ENCODE measurements at regions not wholly inside any gene's neighbourhood (a gene's known extent, or its start where the extent isn't known, plus 50 kb on each side); places are given as distances from the start of the nearest gene placed in this dataset.

DNA sequence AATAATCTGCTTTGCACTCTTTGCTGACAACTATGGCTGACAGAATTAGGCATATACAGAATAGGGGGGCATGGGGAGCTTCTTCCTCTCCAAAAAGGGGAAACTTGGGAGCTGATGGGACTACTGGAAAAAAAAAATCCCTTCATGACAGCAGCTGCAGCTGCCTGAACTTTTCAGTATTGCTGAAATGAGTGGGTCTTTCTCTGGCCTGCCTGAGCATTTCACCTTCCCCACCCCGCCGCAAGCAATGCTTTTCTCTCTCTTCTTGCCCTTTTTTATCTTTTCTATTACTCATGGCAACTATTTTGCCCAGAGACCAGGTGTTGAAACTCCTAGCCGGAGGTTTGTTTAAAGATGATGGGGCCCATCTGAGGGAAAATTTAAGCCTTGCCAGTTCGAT lies 244.9 kb downstream of the SEMA3D start:
- Histone ChIP-seq H3K27ac (no peak overlapping the region), H3K27me3 (no peaks in the 10 kb centered on the region), H3K4me1 (no peaks in the 10 kb centered on the region), H3K9me3 (no peaks in the 10 kb centered on the region), H3K4me3 (no peak overlapping the region), H3K36me3 (no peaks in the 10 kb centered on the region)
- no peak for ATAC-seq
- DNase-seq: no peak
- WGBS (ENCODE audit: insufficient coverage, low coverage, low lambda C conversion rate, missing lambda C conversion rate): 53% methylated on average over 4 of the region's 4 CpGs
- intact Hi-C loops (cut with DNase I): no loop called here
- TF ChIP-seq CTCF (IDR thresholded peaks at IDR 0.05): no peak
- no peak for TF ChIP-seq POLR2A (IDR thresholded peaks at IDR 0.05)

DNA sequence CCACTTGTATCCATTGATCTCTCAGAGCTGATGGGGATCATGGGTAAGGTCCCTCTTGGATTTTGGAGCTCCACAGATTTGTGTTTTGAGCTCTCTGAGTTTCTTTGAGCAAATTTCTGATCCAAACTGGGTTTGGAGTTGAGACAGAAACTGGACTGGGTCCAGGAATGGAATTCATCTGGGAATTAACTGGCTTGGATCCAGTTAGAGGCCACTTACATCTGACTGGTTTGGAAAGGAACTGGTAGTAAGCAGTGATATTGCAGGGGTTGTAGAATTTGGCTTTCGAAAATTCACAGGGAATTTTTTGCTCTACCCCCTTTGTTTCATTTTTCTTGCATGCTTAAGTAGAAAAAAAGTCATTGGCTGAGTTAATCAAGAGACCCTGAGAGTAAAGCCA lies 245.6 kb downstream of the SEMA3D start:
- whole genome bisulfite sequencing (ENCODE audit: insufficient coverage, low coverage, low lambda C conversion rate, missing lambda C conversion rate): 13% methylated on average over 1 of the region's 1 CpG
- intact Hi-C loops (cut with DNase I): no loop called here
- ATAC-seq (no peak), DNase-seq (no peak)
- Histone ChIP-seq H3K36me3 (no peaks in the 10 kb centered on the region), H3K27me3 (no peaks in the 10 kb centered on the region), H3K9me3 (no peaks in the 10 kb centered on the region), H3K4me3 (no peak overlapping the region), H3K4me1 (no peaks in the 10 kb centered on the region), H3K27ac (no peak overlapping the region)
- TF ChIP-seq POLR2A (IDR thresholded peaks at IDR 0.05): no peak
- TF ChIP-seq CTCF (IDR thresholded peaks at IDR 0.05): no peak

- peak in 1 of 4 donors; percentile 33 for ATAC-seq
- WGBS (ENCODE audit: insufficient coverage, low coverage, low lambda C conversion rate, missing lambda C conversion rate): 73% methylated on average over 6 of the region's 32 CpGs
- TF ChIP-seq POLR2A (IDR thresholded peaks at IDR 0.05) (no peak), CTCF (IDR thresholded peaks at IDR 0.05) (no peak)
These were observed 247.0 kb downstream of the SEMA3D start for GRCh38 chr7:84939888-84940287.

GRCh38 chr7:84939442-84939841 lies 247.4 kb downstream of the SEMA3D start:
- ATAC-seq: peak in 1 of 4 donors; percentile 33
- intact Hi-C loops (cut with DNase I): no loop called here
- Histone ChIP-seq H3K27me3 (no peaks in the 10 kb centered on the region), H3K36me3 (no peaks in the 10 kb centered on the region), H3K9me3 (no peaks in the 10 kb centered on the region), H3K27ac (no peak overlapping the region), H3K4me1 (no peaks in the 10 kb centered on the region), H3K4me3 (no peak overlapping the region)
- 73% methylated on average over 4 of the region's 7 CpGs for WGBS (ENCODE audit: insufficient coverage, low coverage, low lambda C conversion rate, missing lambda C conversion rate)
- peak in 1 of 3 donors; percentile 51 for DNase-seq
- TF ChIP-seq POLR2A (IDR thresholded peaks at IDR 0.05) (no peak), CTCF (IDR thresholded peaks at IDR 0.05) (no peak)

More at GRCh38 chr7:84939888-84940287, 247.0 kb downstream of the SEMA3D start:
- Histone ChIP-seq H3K9me3 (no peaks in the 10 kb centered on the region), H3K27ac (no peak overlapping the region), H3K4me3 (no peak overlapping the region), H3K36me3 (no peaks in the 10 kb centered on the region), H3K27me3 (no peaks in the 10 kb centered on the region), H3K4me1 (no peaks in the 10 kb centered on the region)
- intact Hi-C loops (cut with DNase I): no loop called here
- peak in 1 of 3 donors; percentile 40 for DNase-seq

DNA sequence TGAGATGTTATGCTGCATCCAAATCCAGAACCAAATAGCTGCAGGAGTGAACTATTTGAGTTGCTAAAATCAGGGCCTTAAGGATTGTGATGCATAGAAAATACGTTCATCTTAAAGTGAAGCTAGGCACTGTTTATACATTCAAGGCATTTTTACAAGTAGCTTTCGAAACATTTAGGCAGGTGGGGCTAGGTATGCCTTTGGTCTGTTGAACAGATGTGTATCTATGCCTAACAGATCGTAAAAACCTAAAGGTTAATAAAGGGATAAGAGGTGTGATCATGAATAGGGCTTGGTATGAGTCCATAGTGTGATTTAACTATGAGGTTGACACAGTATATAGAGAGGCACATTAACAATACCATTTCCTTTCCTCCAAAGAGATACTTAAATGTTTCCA lies 262.5 kb downstream of the SEMA3D start:
- H3K4me3 ChIP-seq: no peak overlapping the region
- H3K27me3 ChIP-seq: no peaks in the 10 kb centered on the region
- DNase-seq (no peak), ATAC-seq (no peak)
- intact Hi-C loops (cut with DNase I): no loop called here
- H3K27ac ChIP-seq: no peak overlapping the region
- 45% methylated on average over 3 of the region's 3 CpGs for WGBS (ENCODE audit: insufficient coverage, low coverage, low lambda C conversion rate, missing lambda C conversion rate)
- H3K4me1 ChIP-seq: no peaks in the 10 kb centered on the region
- no peaks in the 10 kb centered on the region for H3K9me3 ChIP-seq
- no peak for TF ChIP-seq POLR2A (IDR thresholded peaks at IDR 0.05)
- TF ChIP-seq CTCF (IDR thresholded peaks at IDR 0.05): no peak
- no peaks in the 10 kb centered on the region for H3K36me3 ChIP-seq

Data from right lobe of liver (tissue), 6 donors.